GM12874 (cell line): ENCODE measurements at regions not wholly inside any gene's neighbourhood (a gene's known extent, or its start where the extent isn't known, plus 50 kb on each side); places are given as distances from the start of the nearest gene placed in this dataset.

Source experiments
- TF ChIP-seq, protein P1 (sequence below): IDR thresholded peaks from 2 replicates; pipeline ENCODE4 v1.5.1; 2011; ENCODE audit warnings: low read depth, mild to moderate bottlenecking, control low read depth, low read length, moderate library complexity; ENCODE audit not compliant: insufficient read depth

DNA sequence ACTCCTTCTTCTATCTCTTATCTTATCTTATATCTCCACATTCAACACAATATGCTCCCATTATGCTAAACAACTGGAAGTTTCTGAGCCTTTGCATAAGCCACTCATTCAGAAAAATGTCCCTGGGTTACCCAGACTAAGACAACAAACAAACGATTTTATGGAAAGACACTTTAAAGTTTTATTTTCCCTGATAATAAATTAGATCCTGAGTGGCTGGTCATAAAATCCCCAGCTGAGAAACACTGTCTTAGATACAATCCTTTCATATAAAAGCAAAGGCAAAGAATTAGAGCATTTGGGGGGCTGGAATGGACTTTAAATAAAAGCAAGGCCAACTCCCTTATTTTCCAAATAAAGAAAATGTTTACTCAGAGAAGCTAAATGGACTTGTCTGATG is 322.3 kb downstream of the GBE1 start:
- TF ChIP-seq, protein P1, sequence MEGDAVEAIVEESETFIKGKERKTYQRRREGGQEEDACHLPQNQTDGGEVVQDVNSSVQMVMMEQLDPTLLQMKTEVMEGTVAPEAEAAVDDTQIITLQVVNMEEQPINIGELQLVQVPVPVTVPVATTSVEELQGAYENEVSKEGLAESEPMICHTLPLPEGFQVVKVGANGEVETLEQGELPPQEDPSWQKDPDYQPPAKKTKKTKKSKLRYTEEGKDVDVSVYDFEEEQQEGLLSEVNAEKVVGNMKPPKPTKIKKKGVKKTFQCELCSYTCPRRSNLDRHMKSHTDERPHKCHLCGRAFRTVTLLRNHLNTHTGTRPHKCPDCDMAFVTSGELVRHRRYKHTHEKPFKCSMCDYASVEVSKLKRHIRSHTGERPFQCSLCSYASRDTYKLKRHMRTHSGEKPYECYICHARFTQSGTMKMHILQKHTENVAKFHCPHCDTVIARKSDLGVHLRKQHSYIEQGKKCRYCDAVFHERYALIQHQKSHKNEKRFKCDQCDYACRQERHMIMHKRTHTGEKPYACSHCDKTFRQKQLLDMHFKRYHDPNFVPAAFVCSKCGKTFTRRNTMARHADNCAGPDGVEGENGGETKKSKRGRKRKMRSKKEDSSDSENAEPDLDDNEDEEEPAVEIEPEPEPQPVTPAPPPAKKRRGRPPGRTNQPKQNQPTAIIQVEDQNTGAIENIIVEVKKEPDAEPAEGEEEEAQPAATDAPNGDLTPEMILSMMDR, result no peak

DNA sequence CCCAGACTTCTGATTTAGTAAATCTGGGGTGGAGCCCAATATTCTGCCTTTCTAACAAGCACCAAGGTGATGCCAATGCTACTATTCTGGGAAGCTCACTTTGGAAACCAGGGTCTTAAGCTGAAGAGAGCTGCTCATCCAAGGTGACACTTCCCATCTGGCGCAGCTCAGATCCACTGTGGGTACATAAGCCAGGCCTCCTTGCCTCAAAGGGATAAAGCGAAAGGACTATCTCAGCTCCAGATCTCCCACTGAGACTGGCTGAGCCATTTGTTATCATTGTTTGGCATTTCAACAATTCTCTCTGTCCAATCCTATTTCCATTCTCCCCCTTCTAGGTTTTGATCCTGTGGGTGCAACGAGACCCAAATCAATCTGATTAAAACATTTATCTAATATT is 323.8 kb downstream of the GBE1 start:
- TF ChIP-seq, protein P1, result no peak

DNA sequence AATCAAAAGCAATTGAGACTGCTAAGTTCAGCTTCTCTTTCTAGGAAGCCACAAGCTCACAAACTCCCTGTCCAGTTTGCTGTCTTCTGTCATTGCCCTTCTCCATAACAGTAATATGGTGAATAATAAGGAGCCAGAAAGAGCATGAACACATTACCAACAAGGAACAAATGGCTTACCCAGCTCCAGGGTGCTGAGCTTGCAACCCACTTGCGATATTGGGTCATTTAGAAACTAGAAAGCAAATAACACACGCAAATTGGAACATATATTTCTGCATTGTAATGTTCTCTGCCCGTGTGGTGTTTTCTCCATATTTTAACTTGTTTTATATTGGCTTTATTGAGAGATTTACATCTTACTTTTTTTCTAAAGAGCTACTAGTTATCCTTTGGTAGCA is 325.3 kb downstream of the GBE1 start:
- TF ChIP-seq, protein P1, result no peak

DNA sequence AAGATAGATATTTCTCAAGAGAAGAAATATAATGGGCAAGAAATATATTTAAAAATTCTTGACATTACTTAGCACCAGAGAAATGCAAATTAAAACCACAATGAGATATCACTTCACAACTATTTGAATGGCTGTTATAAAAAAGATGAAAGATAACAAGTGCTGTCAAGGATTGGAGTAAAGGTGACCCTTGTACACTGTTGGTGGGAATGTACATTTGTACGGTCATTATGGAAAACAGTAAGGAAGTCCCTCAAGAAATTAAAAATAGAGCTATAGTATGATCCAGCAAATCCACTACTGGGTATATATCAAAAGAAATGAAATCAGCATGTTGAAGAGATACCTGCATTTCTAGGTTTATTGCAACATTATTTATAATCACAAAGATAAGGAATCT is 326.4 kb downstream of the GBE1 start:
- TF ChIP-seq, protein P1, result no peak

DNA sequence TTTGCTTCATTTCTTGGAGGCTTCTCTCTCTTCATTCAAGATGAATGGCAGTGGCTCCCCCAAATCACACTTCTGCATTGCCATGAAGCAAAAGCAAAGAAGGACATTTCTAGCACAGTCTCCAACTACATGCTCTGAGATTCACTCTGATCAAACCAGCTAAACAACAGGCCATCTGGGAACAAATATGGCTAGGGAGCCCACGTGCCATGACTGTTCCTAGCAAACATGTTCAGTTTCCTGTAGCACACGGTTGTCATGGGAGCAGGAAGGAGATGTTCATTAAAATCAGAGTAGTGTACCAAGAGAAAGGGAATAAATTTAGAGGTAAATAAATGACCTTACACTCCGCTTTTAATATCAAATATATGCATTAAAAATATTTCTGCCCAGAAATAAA is 327.3 kb downstream of the GBE1 start:
- TF ChIP-seq, protein P1, result no peak

DNA sequence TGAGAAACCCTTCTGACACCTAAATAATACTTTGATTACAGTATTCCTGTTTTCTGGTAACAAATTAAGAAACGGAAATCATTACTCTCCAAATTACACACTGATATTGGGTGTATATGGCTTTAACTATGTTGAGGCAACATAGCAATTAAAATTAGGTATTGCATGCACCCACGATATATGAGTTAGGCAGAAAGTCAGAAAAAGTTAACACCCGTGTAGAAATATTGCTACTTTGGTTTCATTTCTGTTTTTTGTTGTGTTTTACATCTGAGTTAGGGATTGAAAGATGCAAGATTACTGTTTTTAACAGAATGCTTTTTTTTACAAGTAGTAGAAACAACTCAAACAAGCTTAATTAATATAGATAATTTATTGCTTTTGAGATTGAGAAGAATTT is 327.8 kb downstream of the GBE1 start:
- TF ChIP-seq, protein P1, result no peak

DNA sequence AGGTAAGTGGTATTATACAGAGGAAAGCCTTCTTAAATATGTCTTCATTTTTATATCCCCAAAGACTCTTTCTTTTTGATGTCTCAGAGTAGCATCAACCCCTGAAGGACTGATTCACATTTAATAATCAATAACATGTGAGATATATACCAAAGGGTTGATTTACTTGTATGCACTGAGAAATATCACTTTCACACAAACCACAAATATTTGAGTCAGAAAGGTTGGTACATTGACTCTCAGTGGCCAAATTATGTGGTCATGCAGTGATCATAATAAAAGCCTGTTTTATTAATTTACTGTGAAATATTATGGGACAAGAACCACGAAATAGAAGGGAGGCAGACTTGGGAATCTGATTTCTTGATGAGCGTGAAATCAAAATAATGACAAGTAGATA is 329.0 kb downstream of the GBE1 start:
- TF ChIP-seq, protein P1, result no peak
